ENCODE measurements at regions not wholly inside any gene's neighbourhood (a gene's known extent, or its start where the extent isn't known, plus 50 kb on each side); places are given as distances from the start of the nearest gene placed in this dataset.

DNA sequence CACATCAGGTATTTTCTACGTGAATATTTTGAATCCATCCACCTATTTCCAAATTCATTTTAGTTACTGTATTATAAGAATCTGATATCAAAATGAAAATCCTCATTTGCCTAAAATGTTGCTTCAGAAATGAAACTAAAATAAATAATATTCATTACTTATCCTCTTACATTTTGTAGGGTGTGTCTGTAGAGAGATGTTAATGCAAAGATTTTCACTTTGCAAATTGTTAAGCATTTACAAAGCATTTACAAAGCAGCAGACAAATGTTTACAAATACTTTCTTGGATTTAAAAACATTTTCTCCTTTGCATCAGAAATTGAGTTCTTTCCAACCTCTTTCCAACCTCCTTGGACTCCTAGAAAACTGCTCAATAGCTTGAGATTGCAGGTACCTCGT is 360.0 kb upstream of the DCN start:
- no peak for TF ChIP-seq POLR2A (IDR thresholded peaks at IDR 0.05; ENCODE audit: low read depth, low read length)
- TF ChIP-seq POLR2AphosphoS5 (IDR thresholded peaks at IDR 0.05; ENCODE audit: low read depth, low read length), result no peak
- no peak for TF ChIP-seq POU2F2 (IDR thresholded peaks at IDR 0.05; ENCODE audit: low read depth, low read length)
- no peak for TF ChIP-seq PAX5 (IDR thresholded peaks at IDR 0.05; ENCODE audit: insufficient read depth, low read length, severe bottlenecking)
- TF ChIP-seq TAF1 (IDR thresholded peaks at IDR 0.05; ENCODE audit: low read depth, low read length), result no peak

All from GM12891 (cell line).